Heart left ventricle (tissue), 13 donors: ENCODE measurements at regions not wholly inside any gene's neighbourhood (a gene's known extent, or its start where the extent isn't known, plus 50 kb on each side); places are given as distances from the start of the nearest gene placed in this dataset.

Experiments used
- CTCF ChIP-seq, 12 donors: fragments of 200-600 bp; sonication (generic) in 4 of 12; IDR thresholded peaks; one replicate each; pipeline versions ENCODE4 v1.5.0 to v1.8.0; 2018 to 2022; ENCODE audit warnings: antibody characterized with exemption in 12 of 12, mild to moderate bottlenecking in 5 of 12
- POLR2A ChIP-seq, 2 donors: fragments of 450-650 bp; IDR thresholded peaks; one replicate each; pipeline ENCODE4 v1.6.1; 2017; ENCODE audit warnings: antibody characterized with exemption in 2 of 2, mild to moderate bottlenecking in 2 of 2, moderate library complexity in 2 of 2
- donor health status: ischemic (EF 13 %, LVEDD 7.1; RV severe dilation, severe dysfunction).
- donor health status: DM: no; HTN: yes; CAD: no.
- donor health status: DM: no; HTN: no; CAD: no.
- donor health status: ischemic (EF 25% LVEDD 6.9; RV normal size, moderate dysfunction).
- donor health status: ischemic (EF 25% LVEDD 5.7; RV mildly dilated, moderate dysfunction).
- donor health status: ischemic (EF 35%, LVEDD 5.7; RV mildly dilated, moderate dysfunction).
- donor health status: nonischemic (EF 11% LVEDD 7.7; RV severe dilation, severe dysfunction).
- donor health status: DM: yes; HTN: yes; CAD: no.
- donor health status: PGD.
- donor health status: ischemic (EF 29% LVEDD 5.4; RV normal size, mild dysfunction).
- donor health status: nonischemic (EF 23%, LVEDD 6.1; RV moderate dilation, normal function).

- TF ChIP-seq CTCF (IDR thresholded peaks at IDR 0.05) (no peak), POLR2A (IDR thresholded peaks at IDR 0.05) (no peak)
Observed at GRCh38 chr13:30847650-30848307, 58.3 kb upstream of the MEDAG start.
